ENCODE measurements at regions not wholly inside any gene's neighbourhood (a gene's known extent, or its start where the extent isn't known, plus 50 kb on each side); places are given as distances from the start of the nearest gene placed in this dataset.

DNA sequence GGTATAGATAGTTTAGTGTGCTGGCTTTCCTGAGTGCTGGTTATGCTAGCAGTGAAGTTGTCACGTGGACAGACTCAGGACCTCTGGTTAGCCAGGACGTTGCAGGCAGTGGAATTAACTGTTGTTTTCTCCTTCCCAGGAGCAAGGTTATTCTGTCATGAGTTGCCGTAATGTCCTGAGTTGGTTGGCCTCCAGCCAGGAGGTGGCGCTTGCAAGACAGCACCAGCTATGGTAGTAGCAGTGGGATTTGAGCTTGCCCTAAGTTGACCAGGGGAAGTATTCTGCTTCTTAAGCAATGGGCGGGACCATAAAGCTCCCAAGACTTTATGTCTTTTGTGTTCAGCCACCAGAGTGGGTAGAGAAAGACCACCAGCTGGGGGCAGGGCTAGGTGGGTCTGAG lies 240.7 kb upstream of the DNAJC19 start:
- TF ChIP-seq, protein P1, sequence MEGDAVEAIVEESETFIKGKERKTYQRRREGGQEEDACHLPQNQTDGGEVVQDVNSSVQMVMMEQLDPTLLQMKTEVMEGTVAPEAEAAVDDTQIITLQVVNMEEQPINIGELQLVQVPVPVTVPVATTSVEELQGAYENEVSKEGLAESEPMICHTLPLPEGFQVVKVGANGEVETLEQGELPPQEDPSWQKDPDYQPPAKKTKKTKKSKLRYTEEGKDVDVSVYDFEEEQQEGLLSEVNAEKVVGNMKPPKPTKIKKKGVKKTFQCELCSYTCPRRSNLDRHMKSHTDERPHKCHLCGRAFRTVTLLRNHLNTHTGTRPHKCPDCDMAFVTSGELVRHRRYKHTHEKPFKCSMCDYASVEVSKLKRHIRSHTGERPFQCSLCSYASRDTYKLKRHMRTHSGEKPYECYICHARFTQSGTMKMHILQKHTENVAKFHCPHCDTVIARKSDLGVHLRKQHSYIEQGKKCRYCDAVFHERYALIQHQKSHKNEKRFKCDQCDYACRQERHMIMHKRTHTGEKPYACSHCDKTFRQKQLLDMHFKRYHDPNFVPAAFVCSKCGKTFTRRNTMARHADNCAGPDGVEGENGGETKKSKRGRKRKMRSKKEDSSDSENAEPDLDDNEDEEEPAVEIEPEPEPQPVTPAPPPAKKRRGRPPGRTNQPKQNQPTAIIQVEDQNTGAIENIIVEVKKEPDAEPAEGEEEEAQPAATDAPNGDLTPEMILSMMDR (IDR thresholded peaks at IDR 0.05; ENCODE audit: low read depth, low read length) = peak; percentile 14; the same call in 1 of the 2 replicates
- TF ChIP-seq EZH2phosphoT487 (IDR thresholded peaks at IDR 0.05; ENCODE audit: low read depth) = no peak

Measured in OCI-LY3 (cell line).